ENCODE measurements at regions not wholly inside any gene's neighbourhood (a gene's known extent, or its start where the extent isn't known, plus 50 kb on each side); places are given as distances from the start of the nearest gene placed in this dataset.

GRCh38 chr21:38930853-38931252 lies 125.1 kb downstream of the ETS2 start:
- peak; percentile 71 for DNase-seq (ENCODE audit: low spot score)

GRCh38 chr21:38930066-38930465 lies 124.3 kb downstream of the ETS2 start:
- DNase-seq (ENCODE audit: low spot score) = no peak

- DNase-seq (ENCODE audit: low spot score) = no peak
Measured at GRCh38 chr21:38929652-38930051, 123.9 kb downstream of the ETS2 start.

GRCh38 chr21:38929142-38929541 lies 123.4 kb downstream of the ETS2 start:
- no peak for DNase-seq (ENCODE audit: low spot score)

- DNase-seq (ENCODE audit: low spot score) = no peak
Measured at GRCh38 chr21:38927776-38928175, 122.0 kb downstream of the ETS2 start.

- peak; percentile 48 for DNase-seq (ENCODE audit: low spot score)
Measured at GRCh38 chr21:38925923-38926322, 120.2 kb downstream of the ETS2 start.

- no peak for DNase-seq (ENCODE audit: low spot score)
Measured at GRCh38 chr21:38925478-38925877, 119.7 kb downstream of the ETS2 start.

GRCh38 chr21:38924954-38925353 lies 119.2 kb downstream of the ETS2 start:
- DNase-seq (ENCODE audit: low spot score) = no peak

GRCh38 chr21:38923429-38923828 lies 117.7 kb downstream of the ETS2 start:
- DNase-seq (ENCODE audit: low spot score) = no peak

GRCh38 chr21:38922474-38923235 lies 116.9 kb downstream of the ETS2 start:
- no peak for DNase-seq (ENCODE audit: low spot score)

GRCh38 chr21:38921511-38922251 lies 116.0 kb downstream of the ETS2 start:
- no peak for DNase-seq (ENCODE audit: low spot score)

- no peak for DNase-seq (ENCODE audit: low spot score)
Measured at GRCh38 chr21:38920631-38921398, 115.1 kb downstream of the ETS2 start.

GRCh38 chr21:38918607-38919346 lies 113.0 kb downstream of the ETS2 start:
- peak; percentile 25 for DNase-seq (ENCODE audit: low spot score)

GRCh38 chr21:38917043-38917774 lies 111.5 kb downstream of the ETS2 start:
- no peak for DNase-seq (ENCODE audit: low spot score)

- no peak for DNase-seq (ENCODE audit: low spot score)
Measured at GRCh38 chr21:38916214-38916964, 110.7 kb downstream of the ETS2 start.

- no peak for DNase-seq (ENCODE audit: low spot score)
Measured at GRCh38 chr21:38915546-38915945, 109.8 kb downstream of the ETS2 start.

- no peak for DNase-seq (ENCODE audit: low spot score)
Measured at GRCh38 chr21:38914528-38915293, 109.0 kb downstream of the ETS2 start.

- DNase-seq (ENCODE audit: low spot score) = no peak
Measured at GRCh38 chr21:38913893-38914527, 108.3 kb downstream of the ETS2 start.
